Osteocyte (in vitro differentiated cells): ENCODE measurements at regions not wholly inside any gene's neighbourhood (a gene's known extent, or its start where the extent isn't known, plus 50 kb on each side); places are given as distances from the start of the nearest gene placed in this dataset.

Experiments
- DNase-seq: peaks from one replicate; pipeline ENCODE4 v3.0.0; 2021; ENCODE audit warnings: mixed read lengths; ENCODE audit not compliant: unreplicated experiment; ENCODE audit errors: extremely low spot score
- H3K27ac Mint-ChIP-seq: one replicate; pipeline ENCODE4 v1.8.0; 2021; ENCODE audit warnings: mild to moderate bottlenecking, mixed read lengths; ENCODE audit not compliant: unreplicated experiment
- H3K27me3 Mint-ChIP-seq: one replicate; pipeline ENCODE4 v1.8.0; 2021; ENCODE audit warnings: mixed read lengths; ENCODE audit not compliant: unreplicated experiment
- H3K36me3 Mint-ChIP-seq: one replicate; pipeline ENCODE4 v1.8.0; 2021; ENCODE audit warnings: mixed read lengths; ENCODE audit not compliant: unreplicated experiment
- H3K4me1 Mint-ChIP-seq: one replicate; pipeline ENCODE4 v1.8.0; 2021; ENCODE audit warnings: mixed read lengths; ENCODE audit not compliant: unreplicated experiment
- H3K4me3 Mint-ChIP-seq: one replicate; pipeline ENCODE4 v1.8.0; 2021; ENCODE audit warnings: mild to moderate bottlenecking, moderate library complexity, mixed read lengths; ENCODE audit not compliant: unreplicated experiment
- H3K9me3 Mint-ChIP-seq: one replicate; pipeline ENCODE4 v1.8.0; 2021; ENCODE audit warnings: mixed read lengths; ENCODE audit not compliant: unreplicated experiment
- CTCF ChIP-seq: fragments of 200-600 bp; sonication (generic); IDR thresholded peaks from 2 replicates; pipeline ENCODE4 v1.5.0; 2021; ENCODE audit warnings: antibody characterized with exemption, mild to moderate bottlenecking, moderate library complexity

DNA sequence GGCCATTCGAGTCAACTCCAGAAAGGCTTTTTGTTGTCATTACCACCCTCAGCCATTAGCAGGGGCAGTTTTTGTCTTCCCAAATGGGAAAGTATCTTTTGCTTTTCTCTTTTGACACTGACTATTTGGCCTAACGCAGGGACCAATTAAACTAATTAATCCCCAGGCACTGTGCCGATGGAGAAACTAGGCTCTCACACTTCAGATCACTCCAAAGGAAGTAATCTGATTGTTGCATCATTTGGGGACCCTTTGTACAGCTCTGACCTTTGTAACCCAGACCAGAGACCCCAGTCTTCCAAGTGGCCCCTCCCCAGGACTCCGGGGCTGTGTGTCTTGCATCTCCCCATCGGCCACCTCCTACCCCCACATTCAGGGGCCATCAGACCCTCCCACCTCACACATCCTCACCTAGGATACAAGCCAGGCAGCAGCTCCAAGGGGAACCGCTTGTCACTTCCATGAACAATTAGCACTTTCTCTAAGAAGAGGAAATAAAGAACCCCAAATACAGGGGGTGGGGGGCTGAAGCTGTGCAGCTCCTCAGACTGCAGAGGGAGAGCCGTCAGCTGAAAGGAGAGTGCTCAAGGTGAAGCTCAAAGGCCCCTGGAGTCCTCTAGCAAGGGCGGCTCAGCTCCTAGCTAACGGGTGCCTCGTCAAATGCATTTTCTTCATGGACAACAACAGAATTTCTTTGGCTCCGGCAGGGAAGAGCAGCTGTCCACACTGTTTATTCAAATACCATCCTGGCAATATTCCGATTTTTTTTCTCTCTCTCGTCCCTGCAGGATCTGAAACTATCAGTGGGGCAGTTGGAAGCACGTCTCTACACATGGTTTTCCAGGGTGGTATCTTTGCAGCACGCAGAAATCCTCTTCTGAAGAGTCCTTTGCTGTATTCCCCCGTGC lies 64.3 kb upstream of the DIO3 start:
- Mint-ChIP-seq H3K4me1 (no peaks in the 10 kb centered on the region), H3K36me3 (no peaks in the 10 kb centered on the region), H3K27ac (no peak overlapping the region), H3K27me3 (peaks cover 6% of the 10 kb centered on the region), H3K9me3 (peaks cover 7% of the 10 kb centered on the region), H3K4me3 (no peak overlapping the region)
- DNase-seq: no peak
- no peak for TF ChIP-seq CTCF

GRCh38 chr14:101497684-101498525 lies 63.4 kb upstream of the DIO3 start:
- H3K4me1 Mint-ChIP-seq: no peaks in the 10 kb centered on the region
- H3K4me3 Mint-ChIP-seq: no peak overlapping the region
- H3K9me3 Mint-ChIP-seq: peaks cover 7% of the 10 kb centered on the region
- TF ChIP-seq CTCF: no peak
- H3K27me3 Mint-ChIP-seq: peaks cover 6% of the 10 kb centered on the region
- no peaks in the 10 kb centered on the region for H3K36me3 Mint-ChIP-seq
- DNase-seq: no peak
- H3K27ac Mint-ChIP-seq: no peak overlapping the region

DNA sequence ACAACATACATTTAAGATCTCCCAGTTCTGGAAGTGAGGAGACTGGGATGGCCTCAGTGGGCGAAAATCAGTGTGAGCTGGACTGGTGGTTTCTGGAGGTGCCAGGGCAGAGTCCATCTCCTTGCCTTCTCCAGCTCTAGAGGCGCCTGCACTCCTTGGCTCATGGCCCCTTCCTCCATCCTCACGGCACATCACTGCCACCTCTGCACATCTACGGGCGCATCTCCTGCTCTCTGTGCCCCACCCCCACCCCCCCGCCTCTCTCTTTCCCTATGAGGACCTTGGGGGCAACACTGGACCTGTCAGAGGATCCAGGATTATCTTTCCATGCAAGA lies 62.8 kb upstream of the DIO3 start:
- Mint-ChIP-seq H3K4me1 (no peaks in the 10 kb centered on the region), H3K27ac (no peak overlapping the region), H3K4me3 (no peak overlapping the region), H3K36me3 (no peaks in the 10 kb centered on the region), H3K9me3 (peaks cover 3% of the 10 kb centered on the region), H3K27me3 (peaks cover 6% of the 10 kb centered on the region)
- TF ChIP-seq CTCF: no peak
- no peak for DNase-seq

DNA sequence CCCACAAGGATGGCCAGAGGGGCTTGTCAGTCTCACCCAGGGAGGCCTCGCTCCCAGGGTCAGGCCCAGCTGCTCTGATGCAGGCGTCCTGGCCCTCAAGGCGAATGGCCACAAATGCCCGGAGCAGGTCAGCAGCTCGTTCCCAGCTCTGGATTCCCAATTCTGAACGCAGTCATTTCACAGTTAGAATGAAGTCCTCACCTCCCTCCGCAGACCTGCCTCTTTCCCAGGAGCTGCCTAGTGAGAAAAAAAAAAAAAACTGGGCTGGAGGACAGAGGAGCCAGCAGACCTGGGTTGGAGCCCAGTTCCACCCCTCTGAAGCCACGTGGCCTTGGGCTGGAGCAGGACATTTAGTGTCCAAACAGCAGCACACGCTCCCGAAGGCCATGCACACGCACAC lies 62.2 kb upstream of the DIO3 start:
- DNase-seq: no peak
- H3K4me3 Mint-ChIP-seq: no peak overlapping the region
- no peaks in the 10 kb centered on the region for H3K4me1 Mint-ChIP-seq
- peaks cover 6% of the 10 kb centered on the region for H3K27me3 Mint-ChIP-seq
- H3K27ac Mint-ChIP-seq: no peak overlapping the region
- no peaks in the 10 kb centered on the region for H3K9me3 Mint-ChIP-seq
- H3K36me3 Mint-ChIP-seq: no peaks in the 10 kb centered on the region
- TF ChIP-seq CTCF: no peak

DNA sequence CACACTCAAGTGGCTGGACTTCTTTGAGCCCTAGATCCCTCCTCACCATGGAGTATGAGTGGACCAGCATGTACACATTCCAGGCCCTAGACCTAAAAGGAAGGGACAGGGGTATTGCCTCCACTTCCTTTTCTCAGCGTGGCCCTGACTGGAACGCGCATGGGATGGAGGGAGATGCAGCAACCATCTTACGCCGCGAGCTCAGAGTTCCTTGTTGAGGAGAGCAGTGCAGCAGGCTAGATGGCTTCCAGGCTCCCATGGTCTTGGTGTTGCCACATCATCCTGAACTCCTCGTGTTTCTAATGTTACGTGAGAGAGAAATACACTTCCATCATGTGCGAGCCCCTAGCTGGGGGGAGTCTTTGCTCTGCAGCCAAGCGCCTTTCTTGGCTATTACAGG lies 61.8 kb upstream of the DIO3 start:
- Mint-ChIP-seq H3K4me1 (no peaks in the 10 kb centered on the region), H3K27me3 (peaks cover 6% of the 10 kb centered on the region), H3K4me3 (no peak overlapping the region), H3K9me3 (no peaks in the 10 kb centered on the region), H3K27ac (no peak overlapping the region), H3K36me3 (no peaks in the 10 kb centered on the region)
- no peak for TF ChIP-seq CTCF
- DNase-seq: no peak
